NCI-H2107 (cell line): ENCODE measurements at regions not wholly inside any gene's neighbourhood (a gene's known extent, or its start where the extent isn't known, plus 50 kb on each side); places are given as distances from the start of the nearest gene placed in this dataset.
"Not testable (repeated sequence)": the region's sequence is repeated elsewhere in the genome, so short reads cannot be mapped to it uniquely, and the experiment has no call there.

Source experiments
- DNase-seq: peaks from one replicate; lab custom pipeline; 2025; lab: John Stamatoyannopoulos, UW

GRCh38 chr12:67716817-67717216 lies 68.3 kb downstream of the DYRK2 start:
- no peak for DNase-seq

DNA sequence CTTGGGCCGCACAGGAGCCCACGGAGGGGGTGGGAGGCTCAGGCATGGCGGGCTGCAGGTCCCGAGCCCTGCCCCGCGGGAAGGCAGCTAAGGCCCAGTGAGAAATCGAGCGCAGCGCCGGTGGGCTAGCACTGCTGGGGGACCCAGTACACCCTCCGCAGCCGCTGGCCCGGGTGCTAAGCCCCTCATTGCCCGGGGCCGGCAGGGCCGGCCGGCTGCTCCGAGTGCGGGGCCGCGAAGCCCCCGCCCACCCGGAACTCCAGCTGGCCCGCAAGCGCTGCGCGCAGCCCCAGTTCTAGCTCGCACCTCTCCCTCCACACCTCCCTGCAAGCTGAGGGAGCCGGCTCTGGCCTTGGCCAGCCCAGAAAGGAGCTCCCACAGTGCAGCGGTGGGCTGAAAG lies 70.8 kb downstream of the DYRK2 start:
- not testable (repeated sequence) for DNase-seq

DNA sequence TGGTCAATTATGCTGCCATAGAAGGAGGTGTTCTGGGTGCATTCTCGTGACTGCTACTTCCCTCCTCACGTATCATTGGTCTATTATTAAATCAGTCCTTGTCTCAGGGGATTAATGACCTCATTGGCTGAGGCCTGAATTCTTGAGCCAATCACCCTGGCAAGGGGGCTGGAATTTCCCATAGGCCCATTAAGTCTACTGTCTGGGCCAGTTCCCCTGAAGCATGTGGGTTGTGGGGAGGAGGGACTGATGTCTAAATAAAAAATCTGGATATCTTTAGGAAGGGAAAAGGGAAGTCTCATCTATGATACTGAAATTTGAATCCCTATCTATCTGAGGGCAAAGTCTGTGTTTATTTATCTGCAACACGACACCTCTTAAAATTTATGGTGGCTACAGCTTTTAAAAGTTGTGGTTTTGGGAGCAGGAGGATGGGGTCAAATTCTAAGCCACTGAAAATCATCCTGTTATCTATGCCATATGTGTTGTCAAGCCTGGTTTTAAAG lies 71.9 kb downstream of the DYRK2 start:
- no peak for DNase-seq

GRCh38 chr12:67721248-67721647 lies 72.7 kb downstream of the DYRK2 start:
- no peak for DNase-seq

GRCh38 chr12:67722296-67722695 lies 73.8 kb downstream of the DYRK2 start:
- DNase-seq: no peak

GRCh38 chr12:67726868-67727267 lies 78.3 kb downstream of the DYRK2 start:
- no peak for DNase-seq

DNA sequence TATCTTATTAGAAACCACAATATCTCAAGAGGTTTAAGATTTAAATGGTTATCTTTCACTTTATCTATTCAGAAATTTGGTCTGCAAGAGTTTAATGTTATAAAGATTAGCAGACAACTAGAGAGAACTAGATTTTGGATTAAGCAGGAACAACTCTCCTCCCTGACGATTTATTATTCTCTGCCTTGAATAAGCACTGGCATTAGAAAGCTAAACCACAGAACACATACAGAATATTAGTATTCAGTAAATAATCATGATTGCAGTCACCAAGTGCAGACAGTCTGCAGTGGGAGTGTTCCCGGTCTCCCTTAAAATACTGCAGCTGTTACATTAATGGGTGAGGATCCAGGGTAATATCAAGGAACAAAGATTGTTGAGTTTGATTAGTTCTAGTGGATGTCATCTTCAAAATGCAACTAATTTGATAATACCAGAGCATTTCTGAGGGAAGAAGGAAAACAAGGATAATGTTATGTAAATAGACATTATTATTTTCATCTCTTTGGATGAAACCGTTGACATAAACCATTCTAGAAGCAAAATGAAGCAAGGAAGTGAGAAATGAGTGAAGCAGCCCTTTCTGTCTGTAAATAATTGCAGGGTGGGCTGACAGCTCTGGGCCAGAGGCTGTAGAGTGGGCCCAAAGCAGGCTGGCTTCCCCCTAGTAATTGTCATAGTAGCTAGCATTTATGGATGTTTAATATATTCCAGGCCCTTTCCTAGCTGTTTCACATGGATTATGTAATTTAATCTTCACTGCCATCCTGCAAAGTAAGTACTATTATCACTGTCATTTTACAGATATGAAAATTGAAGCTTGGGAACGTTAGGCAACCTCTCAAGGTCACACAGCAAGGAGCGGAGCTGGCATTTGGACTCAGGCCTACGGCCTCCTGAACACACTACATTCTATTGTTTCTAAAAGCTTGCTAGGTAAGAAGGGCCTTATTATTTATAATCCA lies 79.4 kb downstream of the DYRK2 start:
- no peak for DNase-seq

DNA sequence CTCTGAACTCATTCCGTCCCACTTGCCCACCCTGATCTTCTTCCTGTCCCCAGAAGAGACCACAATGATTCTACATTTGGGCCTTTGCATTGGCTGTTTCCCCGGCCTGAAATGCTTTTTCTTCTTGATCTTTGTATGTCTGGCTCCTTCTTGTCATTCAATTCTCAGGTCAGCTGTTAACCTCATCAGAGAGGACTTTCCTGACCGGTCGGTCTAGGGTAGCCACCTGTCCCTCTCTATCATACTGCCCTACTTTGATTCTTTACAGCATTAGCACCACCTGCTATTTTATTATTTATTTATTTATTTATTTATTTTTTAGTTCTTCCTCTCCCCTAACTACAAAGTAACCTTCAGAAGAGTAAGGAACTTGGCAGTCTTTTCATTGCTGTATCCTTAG lies 84.3 kb downstream of the DYRK2 start:
- DNase-seq: no peak

GRCh38 chr12:67735868-67736267 lies 87.3 kb downstream of the DYRK2 start:
- DNase-seq: no peak

DNA sequence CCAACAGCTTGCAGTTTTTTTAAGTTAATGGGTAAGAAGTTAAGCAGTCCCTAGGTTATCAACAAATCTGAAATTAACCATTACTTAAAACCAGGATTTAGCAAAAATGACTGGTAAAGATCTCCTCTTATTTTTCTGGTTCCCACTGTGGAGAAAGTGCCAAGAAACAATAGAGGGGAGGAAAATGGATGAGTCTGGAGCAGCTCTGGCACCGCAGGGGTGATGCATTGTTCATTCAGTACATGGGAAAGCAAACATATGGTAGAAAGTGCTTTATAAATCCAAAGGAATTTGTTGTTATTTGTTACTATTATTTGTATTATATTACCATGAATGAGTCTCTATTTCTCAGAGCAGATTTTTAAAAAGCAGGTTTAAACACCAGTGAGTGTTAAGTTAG lies 92.2 kb downstream of the DYRK2 start:
- DNase-seq: no peak

- DNase-seq: no peak
Measured at GRCh38 chr12:67741270-67741669, 92.7 kb downstream of the DYRK2 start.

GRCh38 chr12:67742461-67742860 lies 93.9 kb downstream of the DYRK2 start:
- no peak for DNase-seq

DNA sequence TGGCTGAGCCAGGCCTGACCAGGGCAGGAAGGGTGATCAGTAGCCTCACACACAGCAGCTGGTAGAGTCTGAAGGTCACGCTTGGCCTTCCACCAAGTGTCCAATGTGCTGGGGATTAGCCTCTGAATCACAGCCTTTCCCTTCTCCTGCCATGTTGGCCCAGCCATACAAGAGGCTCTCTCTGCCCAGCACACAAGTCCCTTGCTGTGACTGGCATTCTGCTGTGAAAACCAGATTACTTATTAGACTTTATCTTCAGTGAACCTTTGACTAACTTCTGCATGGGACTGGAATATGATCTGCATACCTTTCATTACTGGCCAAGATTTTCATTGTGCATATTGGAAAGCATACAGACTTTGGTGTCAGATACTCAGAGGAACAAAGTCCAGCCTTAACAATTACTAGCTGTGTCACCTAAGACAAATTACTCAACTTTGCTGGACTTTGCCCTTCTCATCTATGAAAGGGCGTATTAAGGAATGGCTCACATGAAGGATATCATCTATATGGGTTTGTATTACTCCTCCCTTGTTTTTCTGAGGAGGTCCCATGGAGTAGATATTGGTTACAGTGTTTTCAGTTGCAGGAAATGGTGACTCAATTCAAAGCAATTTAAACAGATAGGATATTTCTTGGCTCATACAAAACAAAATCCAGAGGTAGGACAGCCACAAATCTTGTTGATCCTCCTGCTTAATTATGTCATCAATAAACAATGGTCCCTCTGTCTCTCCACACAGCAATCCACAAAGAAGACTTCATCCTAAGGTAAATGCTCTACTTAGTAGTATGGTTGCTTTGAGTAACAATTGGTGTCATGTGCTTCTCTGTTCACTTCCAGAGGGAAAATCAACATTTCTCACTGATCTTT lies 99.6 kb downstream of the DYRK2 start:
- no peak for DNase-seq

DNA sequence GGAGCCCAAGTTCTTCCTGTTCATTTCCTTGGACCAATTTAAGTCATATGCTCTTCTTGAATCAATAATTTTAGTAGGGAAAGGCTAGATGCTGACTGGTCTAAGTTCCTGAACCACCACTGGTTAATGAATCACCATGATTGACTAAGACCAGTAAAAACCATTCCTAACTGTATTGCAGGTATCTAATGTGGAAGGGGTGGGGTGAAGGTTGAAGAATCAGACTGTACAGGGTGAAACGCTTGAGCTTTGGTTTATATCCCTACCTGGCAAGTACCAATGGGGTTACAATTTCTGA lies 100.1 kb downstream of the DYRK2 start:
- no peak for DNase-seq

DNA sequence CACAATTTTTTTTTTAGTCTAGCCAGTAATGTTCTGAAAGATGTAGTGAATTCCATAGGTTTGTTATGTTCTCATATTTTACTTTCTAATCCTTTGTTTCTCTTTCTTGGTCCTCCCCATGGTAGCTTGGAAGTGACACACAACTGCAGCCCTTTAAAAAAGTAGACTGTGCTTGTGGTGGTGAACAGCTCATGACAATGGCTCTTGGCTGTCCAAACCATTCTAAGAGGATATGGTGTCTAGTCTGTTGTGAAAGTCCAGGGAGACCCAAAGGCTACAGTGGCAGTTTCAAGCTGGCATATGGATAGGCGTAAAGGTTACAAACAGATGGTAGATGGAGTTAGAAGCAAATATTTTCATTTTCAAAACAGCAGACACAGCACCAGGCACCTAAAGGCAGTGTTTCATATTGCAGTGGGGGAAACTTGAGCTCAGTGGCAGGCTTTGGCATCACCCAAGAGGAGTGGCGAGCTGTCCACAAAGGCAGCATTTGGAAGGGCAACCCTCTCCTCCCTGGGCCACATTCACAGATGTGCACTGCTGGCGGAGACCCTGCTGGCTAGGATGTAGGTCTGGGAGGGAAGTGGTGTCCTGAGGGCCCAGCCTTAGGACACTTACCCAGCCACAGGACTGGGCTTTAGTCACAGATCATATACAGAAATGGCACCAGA lies 102.1 kb downstream of the DYRK2 start:
- no peak for DNase-seq

- DNase-seq: no peak
Measured at GRCh38 chr12:67751381-67751928, 102.9 kb downstream of the DYRK2 start.

DNA sequence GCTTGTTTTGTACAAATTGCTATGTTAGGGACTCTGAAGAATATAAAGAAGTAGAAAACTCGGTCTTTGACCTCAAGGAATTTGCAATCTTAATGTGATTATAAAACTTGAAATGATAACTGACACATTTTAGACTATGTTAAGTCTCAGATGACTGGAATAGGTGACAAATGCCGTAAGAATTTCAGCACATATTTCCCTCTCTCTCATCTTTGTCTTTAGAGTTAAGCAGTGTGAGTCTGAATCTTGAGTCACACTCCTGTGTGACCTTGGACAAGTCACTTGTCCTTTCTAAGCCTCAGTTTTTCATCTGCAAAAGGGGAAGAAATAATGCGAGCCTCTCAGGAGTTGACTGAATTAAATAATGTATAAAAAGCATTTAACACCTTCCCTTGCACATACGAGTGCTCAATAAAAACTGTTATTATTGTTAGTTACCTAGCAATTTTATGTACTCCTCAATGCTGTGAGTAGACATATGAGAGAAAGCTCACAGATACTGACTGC lies 103.7 kb downstream of the DYRK2 start:
- DNase-seq: no peak

- no peak for DNase-seq
Measured at GRCh38 chr12:67754933-67755697, 106.6 kb downstream of the DYRK2 start.

DNA sequence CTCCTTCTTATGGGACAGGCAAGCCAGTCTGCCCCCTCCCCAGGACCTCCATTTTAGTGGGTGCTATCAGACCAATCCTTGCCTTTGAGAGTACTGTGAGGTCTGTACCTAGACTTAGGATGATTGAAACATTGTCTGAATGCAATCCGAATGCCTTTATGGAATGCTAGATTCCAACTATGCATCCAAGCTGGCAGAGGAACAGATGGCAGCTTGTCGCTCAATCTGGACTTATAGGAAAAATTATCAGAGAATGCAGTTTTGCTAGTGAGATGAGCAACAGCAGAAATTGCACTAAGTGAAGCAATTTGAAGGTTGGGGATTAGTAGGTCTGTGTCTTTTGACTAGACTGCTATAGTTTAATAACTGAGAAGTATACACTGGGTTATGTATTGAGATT lies 109.1 kb downstream of the DYRK2 start:
- no peak for DNase-seq

- no peak for DNase-seq
Measured at GRCh38 chr12:67758119-67758518, 109.6 kb downstream of the DYRK2 start.

DNA sequence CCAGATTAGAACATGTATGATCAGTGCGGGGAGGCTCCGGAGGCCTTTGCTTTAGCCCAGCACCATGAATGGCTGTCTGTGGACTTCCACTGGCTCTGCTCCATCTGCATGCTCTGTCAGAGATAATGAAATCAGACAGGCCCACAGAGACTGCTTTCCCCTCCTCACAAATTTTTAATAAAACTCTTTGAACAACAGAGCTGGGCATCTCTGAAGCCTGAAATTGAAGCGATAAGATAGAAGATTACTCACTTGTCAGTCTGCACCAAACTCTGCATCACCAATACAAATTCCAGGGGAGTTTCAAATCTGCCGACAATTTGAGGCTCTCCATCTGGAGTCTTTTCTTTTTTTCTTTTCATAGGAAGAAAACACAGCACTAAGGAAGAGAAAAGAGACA lies 110.0 kb downstream of the DYRK2 start:
- no peak for DNase-seq
